ENCODE measurements at regions not wholly inside any gene's neighbourhood (a gene's known extent, or its start where the extent isn't known, plus 50 kb on each side); places are given as distances from the start of the nearest gene placed in this dataset.

GRCh38 chr6:11410539-11411307 is 126.8 kb upstream of the TMEM170B start:
- H3K4me3 ChIP-seq (ENCODE audit: low read length in 3 of 3), result no peak overlapping the region
- no peaks in the 10 kb centered on the region for H3K27me3 ChIP-seq (ENCODE audit: control insufficient read depth, insufficient read depth, low read length)
- no peak overlapping the region for H3K27ac ChIP-seq (ENCODE audit: low read depth in 2 of 2, low read length in 2 of 2)
- FAIRE-seq, result no peak
- no peaks in the 10 kb centered on the region for H3K36me3 ChIP-seq (ENCODE audit: control insufficient read depth in 2 of 3, insufficient read depth in 3 of 3, low read length in 3 of 3)
- peaks cover 0 to 15% (median 2%) of the 10 kb centered on the region in 3 donors for H3K4me1 ChIP-seq (ENCODE audit: control insufficient read depth in 2 of 3, insufficient read depth in 2 of 3, low read depth in 1 of 3, low read length in 3 of 3)
- TF ChIP-seq, protein P1, sequence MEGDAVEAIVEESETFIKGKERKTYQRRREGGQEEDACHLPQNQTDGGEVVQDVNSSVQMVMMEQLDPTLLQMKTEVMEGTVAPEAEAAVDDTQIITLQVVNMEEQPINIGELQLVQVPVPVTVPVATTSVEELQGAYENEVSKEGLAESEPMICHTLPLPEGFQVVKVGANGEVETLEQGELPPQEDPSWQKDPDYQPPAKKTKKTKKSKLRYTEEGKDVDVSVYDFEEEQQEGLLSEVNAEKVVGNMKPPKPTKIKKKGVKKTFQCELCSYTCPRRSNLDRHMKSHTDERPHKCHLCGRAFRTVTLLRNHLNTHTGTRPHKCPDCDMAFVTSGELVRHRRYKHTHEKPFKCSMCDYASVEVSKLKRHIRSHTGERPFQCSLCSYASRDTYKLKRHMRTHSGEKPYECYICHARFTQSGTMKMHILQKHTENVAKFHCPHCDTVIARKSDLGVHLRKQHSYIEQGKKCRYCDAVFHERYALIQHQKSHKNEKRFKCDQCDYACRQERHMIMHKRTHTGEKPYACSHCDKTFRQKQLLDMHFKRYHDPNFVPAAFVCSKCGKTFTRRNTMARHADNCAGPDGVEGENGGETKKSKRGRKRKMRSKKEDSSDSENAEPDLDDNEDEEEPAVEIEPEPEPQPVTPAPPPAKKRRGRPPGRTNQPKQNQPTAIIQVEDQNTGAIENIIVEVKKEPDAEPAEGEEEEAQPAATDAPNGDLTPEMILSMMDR (IDR thresholded peaks at IDR 0.05; ENCODE audit: borderline replicate concordance, extremely low read depth, insufficient read depth), result no peak
- H3K9ac ChIP-seq (ENCODE audit: low read length in 3 of 3), result no peak overlapping the region
- intact Hi-C loops (cut with DNase I), result no loop called here
- DNase-seq, result no peak
- H3K9me3 ChIP-seq (ENCODE audit: control insufficient read depth in 2 of 3, insufficient read depth in 1 of 3, low read length in 3 of 3), result no peaks in the 10 kb centered on the region

DNA sequence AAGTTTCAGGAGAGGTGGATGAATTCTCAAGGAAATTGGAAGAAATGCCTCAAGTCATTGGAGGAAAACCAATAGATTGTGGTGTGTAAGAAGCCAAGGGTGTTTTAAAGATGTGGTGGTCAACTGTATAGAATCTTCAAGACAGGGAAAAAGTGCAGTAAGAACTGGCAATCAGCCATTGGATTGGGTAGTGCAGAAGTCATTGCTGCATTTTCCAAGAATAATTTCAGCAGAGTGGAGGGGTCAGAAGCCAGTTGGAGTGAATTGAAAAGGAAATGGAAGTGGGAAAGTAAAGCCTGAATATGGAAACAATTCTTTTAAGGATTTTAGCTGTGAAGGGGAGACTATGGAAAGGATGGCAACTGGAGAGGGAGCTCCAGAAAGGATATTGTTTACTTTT is 128.2 kb upstream of the TMEM170B start:
- DNase-seq, result no peak
- no peak overlapping the region for H3K4me3 ChIP-seq (ENCODE audit: low read length in 3 of 3)
- no peak overlapping the region for H3K27ac ChIP-seq (ENCODE audit: low read depth in 2 of 2, low read length in 2 of 2)
- H3K4me1 ChIP-seq (ENCODE audit: control insufficient read depth in 2 of 3, insufficient read depth in 2 of 3, low read depth in 1 of 3, low read length in 3 of 3), result peaks cover 0 to 8% (median 2%) of the 10 kb centered on the region in 3 donors
- intact Hi-C loops (cut with DNase I), result no loop called here
- TF ChIP-seq, protein P1 (IDR thresholded peaks at IDR 0.05; ENCODE audit: borderline replicate concordance, extremely low read depth, insufficient read depth), result no peak
- FAIRE-seq, result no peak
- H3K36me3 ChIP-seq (ENCODE audit: control insufficient read depth in 2 of 3, insufficient read depth in 3 of 3, low read length in 3 of 3), result no peaks in the 10 kb centered on the region
- H3K27me3 ChIP-seq (ENCODE audit: control insufficient read depth, insufficient read depth, low read length), result no peaks in the 10 kb centered on the region
- no peaks in the 10 kb centered on the region for H3K9me3 ChIP-seq (ENCODE audit: control insufficient read depth in 2 of 3, insufficient read depth in 1 of 3, low read length in 3 of 3)
- no peak overlapping the region for H3K9ac ChIP-seq (ENCODE audit: low read length in 3 of 3)

DNA sequence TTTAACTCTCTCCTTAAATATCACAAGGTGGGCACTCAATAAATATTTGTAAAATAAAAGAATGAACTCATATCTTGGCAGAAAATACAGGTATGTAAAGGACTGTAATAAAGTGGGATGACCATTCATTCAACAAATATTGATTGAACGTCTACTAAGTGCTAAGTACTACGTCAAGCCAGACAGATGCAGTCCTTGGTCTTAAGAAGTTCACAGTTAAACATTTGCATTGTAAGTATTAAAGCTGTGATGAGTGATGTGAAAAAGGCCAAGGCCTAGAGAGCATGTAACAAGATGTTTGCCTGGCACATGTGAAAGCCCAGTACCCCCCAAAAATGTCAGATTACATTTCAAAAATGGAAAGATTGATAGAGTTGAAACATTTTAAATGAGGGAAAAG is 130.1 kb upstream of the TMEM170B start:
- no peak overlapping the region for H3K27ac ChIP-seq (ENCODE audit: low read depth in 2 of 2, low read length in 2 of 2)
- H3K4me1 ChIP-seq (ENCODE audit: control insufficient read depth in 2 of 3, insufficient read depth in 2 of 3, low read depth in 1 of 3, low read length in 3 of 3), result peaks cover 0 to 18% (median 7%) of the 10 kb centered on the region in 3 donors
- FAIRE-seq, result no peak

More for the DNA sequence above, 130.1 kb upstream of the TMEM170B start:
- DNase-seq, result no peak
- H3K27me3 ChIP-seq (ENCODE audit: control insufficient read depth, insufficient read depth, low read length), result no peaks in the 10 kb centered on the region
- H3K9me3 ChIP-seq (ENCODE audit: control insufficient read depth in 2 of 3, insufficient read depth in 1 of 3, low read length in 3 of 3), result no peaks in the 10 kb centered on the region
- intact Hi-C loops (cut with DNase I), result no loop called here
- no peak overlapping the region for H3K4me3 ChIP-seq (ENCODE audit: low read length in 3 of 3)
- TF ChIP-seq, protein P1 (IDR thresholded peaks at IDR 0.05; ENCODE audit: borderline replicate concordance, extremely low read depth, insufficient read depth), result no peak
- H3K36me3 ChIP-seq (ENCODE audit: control insufficient read depth in 2 of 3, insufficient read depth in 3 of 3, low read length in 3 of 3), result no peaks in the 10 kb centered on the region
- H3K9ac ChIP-seq (ENCODE audit: low read length in 3 of 3), result no peak overlapping the region

All from kidney (tissue), 13 donors.